Stimulated activated CD4-positive, alpha-beta T cell treated with anti-CD3 and anti-CD28 coated beads, Interleukin-15, amount 100 ng/mL, for 48 hours (primary cell): ENCODE measurements at regions not wholly inside any gene's neighbourhood (a gene's known extent, or its start where the extent isn't known, plus 50 kb on each side); places are given as distances from the start of the nearest gene placed in this dataset.

Experiments used
- DNase-seq, 2 donors: peaks; one replicate each; pipeline ENCODE4 v3.0.0-alpha.2; 2020; ENCODE audit warnings: low read depth in 2 of 2

- DNase-seq, result no peak
Measured at GRCh38 chr18:26741758-26742157, 123.7 kb downstream of the AQP4 start.

DNA sequence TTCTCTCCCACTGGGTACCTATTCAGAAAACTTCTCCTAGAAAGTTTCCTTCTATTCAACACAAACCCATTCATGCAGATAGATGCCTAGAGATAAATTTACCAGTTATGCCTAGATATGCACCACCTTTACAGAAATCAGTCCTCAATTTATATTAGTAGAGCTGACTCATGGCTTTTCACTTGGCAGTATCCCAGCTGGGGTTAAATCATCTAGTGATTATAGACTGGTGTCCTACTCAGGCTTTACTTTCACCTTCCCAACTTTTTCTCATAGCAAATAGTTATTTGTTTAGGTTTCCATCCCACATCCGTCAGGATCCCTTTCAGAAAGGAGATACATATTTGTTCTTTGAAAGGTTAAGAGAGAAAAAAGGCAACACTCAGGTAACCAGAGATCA is 124.5 kb downstream of the AQP4 start:
- no peak for DNase-seq

GRCh38 chr18:26740396-26740795 is 125.1 kb downstream of the AQP4 start:
- no peak for DNase-seq

DNA sequence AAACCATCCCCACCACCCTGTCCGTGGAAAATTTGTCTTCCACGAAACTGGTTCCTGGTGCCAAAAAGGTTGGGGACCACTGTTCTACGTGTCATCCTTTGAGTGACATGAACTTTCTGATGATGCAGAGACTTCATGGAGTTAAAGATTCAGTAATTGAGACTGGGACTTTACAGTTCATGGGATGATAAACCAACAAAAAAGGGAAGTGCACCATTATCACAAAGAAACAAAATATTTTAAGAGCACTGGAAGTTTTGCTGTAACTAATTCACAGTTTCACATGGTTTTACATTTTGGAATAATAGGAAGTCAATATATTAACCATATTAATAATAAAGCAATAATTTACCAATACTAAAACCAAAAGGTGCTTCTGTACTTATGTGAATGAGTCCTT is 126.8 kb downstream of the AQP4 start:
- DNase-seq, result no peak

DNA sequence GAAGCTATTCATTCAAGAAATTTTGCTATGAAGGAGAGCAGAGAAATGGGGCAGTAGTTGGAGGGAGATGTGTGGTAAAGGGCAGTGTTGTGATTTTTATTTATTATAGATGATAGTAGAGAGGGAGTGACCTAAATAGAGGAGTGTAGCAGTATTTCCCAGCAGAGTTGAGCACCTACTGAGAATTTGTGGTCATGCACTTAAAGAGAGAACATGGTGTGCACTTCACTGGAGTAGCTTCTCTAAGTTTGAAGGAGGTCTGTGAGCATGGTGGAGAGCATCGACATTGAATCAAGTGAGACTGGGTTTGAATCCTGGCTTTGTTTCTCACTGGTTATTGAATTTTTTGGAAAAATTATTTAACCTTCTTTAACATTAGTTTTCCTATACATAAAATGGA is 129.2 kb downstream of the AQP4 start:
- DNase-seq, result no peak

GRCh38 chr18:26734760-26735159 is 130.7 kb downstream of the AQP4 start:
- DNase-seq, result no peak

DNA sequence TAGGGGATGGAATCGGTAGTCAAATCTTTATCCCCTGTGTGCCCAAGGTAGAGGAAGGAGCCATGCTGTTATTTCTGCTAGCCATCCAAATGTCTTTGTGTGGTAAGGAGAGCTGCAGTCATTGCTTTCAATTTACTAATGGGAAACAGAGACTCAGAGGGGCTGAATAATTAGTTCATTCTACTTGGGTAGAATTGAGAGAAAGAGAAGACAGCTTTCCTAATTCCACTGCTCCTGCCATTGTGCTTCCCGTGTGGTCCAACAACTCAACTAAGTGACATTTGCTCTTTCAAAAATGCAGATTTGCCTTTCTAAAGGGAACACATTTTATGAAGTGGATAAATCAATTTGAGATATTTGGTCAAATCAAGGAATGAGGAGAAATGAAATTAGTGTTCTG is 136.1 kb downstream of the AQP4 start:
- DNase-seq, result no peak

- no peak for DNase-seq
Measured at GRCh38 chr18:26729008-26729407, 136.5 kb downstream of the AQP4 start.

DNA sequence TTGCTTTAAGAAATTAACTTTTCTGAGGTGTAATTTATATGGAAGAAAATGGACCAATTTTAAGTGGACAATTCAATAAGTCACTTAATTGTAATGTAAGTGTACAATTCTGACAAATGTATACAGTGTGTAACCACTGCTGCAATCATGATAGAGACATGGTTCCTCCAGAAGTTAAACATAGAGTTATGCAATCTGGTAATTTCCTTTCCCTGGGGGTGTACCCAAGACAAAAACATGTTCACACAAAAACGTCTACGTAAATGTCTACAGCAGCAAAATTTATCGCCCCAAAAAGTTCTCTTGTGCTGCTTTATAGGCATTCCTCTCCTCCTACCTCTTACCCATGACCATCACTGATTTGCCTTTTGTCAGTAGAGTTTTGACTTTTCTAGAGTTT is 141.5 kb downstream of the AQP4 start:
- DNase-seq, result no peak

DNA sequence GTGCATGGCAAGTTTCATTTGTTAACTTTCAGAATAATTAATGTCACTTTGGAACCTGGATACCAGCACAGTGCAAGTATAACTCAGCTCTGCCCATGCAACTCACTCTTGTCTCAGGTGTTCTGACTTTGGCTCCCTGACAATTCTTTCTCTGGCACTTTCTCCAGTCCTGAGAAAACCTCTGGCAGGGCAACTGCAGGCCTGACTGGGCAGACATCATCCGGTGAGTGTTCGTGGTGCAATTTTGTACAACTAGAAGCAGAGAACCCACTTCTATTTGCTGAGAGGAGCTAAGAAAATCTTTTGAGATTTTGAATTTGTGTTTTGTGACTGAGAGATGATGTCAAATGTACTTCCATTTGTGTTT is 143.0 kb downstream of the AQP4 start:
- no peak for DNase-seq

DNA sequence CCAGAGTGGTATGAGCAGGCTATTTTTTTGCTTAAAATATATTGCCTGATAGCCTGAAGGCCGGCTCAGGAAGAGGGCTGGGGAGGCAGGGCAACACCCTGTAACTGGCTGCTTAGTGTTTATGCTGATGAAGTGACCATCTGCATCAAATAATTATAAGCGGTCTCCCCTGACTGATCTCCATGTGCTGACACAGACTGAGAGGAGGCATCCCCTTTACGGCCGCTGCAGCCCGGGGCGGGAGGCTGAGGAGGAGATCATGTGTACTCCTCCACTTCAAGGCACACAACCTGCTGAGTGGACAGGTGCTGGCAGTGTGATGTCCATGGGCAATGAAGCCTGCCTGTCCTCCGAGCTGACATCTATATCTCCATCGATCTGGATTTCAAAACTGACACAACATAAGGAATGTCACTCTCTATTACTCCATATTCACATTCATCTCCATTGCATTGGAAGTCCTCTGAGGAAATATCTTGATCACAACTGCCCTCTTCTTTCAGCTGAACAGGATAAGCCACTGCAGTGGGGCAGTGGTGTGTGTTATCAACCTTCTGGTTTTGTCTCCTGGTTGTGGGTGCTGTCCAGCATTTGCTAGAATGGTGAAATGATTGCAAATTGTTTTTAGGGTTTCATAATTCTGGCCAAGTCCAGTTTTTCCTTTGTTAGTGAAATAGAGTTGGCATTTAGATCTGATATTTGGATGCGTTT is 143.5 kb downstream of the AQP4 start:
- no peak for DNase-seq

DNA sequence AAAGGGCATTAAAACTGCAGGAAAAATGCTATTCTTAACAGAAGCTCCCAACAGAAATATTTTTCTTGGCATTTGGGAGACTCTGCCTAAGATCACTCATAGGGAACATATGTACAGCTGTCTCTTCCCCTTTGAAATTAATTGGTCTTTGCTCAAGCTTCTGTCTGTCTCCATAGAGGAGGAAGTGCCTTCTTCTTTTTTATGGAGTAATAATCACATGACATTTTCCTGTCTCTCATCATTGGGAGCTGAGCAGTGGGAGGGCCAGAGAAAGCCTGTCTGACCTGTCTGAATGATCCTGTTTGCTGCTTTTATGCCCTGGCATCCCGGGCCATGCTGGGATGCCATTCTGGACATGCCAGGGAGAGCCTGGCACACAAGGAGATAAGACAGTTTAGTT is 145.6 kb downstream of the AQP4 start:
- DNase-seq, result no peak

- no peak for DNase-seq
Measured at GRCh38 chr18:26717123-26717719, 148.3 kb downstream of the AQP4 start.

- DNase-seq, result no peak
Measured at GRCh38 chr18:26714739-26715138, 150.8 kb downstream of the AQP4 start.

GRCh38 chr18:26711756-26712155 is 153.8 kb downstream of the AQP4 start:
- DNase-seq, result no peak

- no peak for DNase-seq
Measured at GRCh38 chr18:26710470-26711096, 154.9 kb downstream of the AQP4 start.

- no peak for DNase-seq
Measured at GRCh38 chr18:26709897-26710296, 155.6 kb downstream of the AQP4 start.

DNA sequence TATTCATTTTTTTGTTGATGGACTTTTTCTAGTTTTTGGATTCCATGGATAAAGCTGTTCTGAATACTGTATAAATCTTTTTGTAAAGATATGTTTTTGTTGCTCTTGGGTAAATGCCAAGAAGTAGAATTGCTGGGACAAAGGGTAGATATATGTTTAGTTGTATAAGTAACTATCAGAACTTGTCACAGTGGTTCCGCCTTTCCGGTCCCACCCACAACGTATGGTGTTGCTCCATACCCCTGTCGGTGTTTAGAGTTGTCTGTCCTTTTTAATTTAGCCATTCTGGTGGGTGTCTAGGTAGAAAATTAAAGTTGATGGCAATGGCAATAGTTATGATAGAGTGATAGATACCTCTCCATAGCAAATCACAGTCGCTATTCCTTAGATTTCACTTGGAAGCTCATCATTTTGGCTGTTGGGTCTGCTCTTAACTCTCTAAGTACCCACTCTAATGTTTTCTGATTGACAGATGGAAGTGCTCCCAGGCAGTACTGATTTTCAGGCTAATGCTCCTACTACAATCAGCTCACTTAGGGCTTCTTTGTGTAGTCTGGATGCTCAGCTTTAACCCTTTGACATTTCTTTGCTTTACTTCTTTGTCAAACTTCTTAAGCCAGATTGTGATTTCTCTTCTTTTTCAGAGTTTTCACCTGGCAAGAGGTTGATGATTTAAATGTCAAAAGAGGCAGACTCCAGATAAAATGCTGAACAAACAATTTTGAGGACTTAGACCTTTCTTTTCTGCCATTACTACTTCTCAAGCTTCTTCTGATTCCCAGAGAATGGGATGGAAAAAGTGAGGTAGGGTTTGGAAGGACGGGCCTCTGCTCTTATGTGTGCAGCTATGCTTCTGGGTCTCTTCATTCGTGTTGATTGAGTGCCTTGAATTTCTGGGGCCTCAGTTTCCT is 156.4 kb downstream of the AQP4 start:
- DNase-seq, result no peak

- DNase-seq, result no peak
Measured at GRCh38 chr18:26706911-26707351, 158.6 kb downstream of the AQP4 start.

DNA sequence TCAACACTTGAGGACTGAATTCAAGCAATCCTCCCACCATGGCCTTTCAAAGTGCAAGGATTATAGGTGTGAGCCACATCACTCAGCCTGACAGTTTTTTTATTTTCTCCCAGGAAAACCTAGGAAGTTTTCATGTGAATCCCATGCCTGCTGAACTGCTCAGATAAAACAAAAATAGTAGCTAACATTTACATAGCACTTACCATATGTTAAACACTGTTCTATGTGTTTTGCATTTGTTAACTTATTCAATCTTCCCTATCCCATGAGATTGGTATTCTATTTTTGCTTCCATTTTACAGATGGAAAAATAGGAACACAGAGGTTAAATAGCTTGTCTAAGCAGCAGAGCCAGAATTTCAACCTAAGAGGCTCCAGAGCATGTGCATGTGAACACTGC is 157.4 kb upstream of the KCTD1 start:
- no peak for DNase-seq

- DNase-seq, result no peak
Measured at GRCh38 chr18:26703170-26703930, 155.0 kb upstream of the KCTD1 start.

DNA sequence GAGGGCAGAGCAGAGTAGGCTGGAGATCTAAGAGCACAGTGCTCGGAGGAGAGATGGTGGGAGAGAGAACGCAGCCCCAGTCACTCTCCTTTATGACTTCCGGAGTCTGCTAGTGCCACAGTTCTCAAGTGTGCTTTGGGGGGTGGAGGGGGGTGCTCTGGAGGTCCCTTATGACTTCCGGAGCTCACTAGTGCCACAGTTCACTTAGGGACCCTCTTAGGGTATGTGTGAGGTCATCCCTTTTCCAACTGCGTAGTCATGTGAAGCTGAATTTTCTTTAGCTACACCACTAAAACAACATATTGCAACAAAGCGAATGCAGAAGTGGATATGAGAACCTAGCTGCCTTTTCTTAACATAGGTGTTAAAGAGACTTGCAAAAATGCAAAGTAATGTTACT is 153.7 kb upstream of the KCTD1 start:
- DNase-seq, result no peak
